Panc1 (cell line): ENCODE measurements at regions not wholly inside any gene's neighbourhood (a gene's known extent, or its start where the extent isn't known, plus 50 kb on each side); places are given as distances from the start of the nearest gene placed in this dataset.

Source experiments
- CTCF ChIP-seq: fragments of 450-650 bp; IDR thresholded peaks from 2 replicates; pipeline ENCODE4 v1.5.1; 2017; ENCODE audit warnings: mild to moderate bottlenecking
- REST ChIP-seq, 2 experiments: IDR thresholded peaks; 2 replicates each; pipeline ENCODE4 v1.6.1; 2011 to 2012; ENCODE audit warnings: low read depth in 2 of 2, control low read depth in 1 of 2, low read length in 1 of 2, mild to moderate bottlenecking in 1 of 2, moderate library complexity in 1 of 2; ENCODE audit not compliant: insufficient read depth in 1 of 2

GRCh38 chr10:65496541-65496940 is 1429.3 kb upstream of the LRRTM3 start:
- TF ChIP-seq CTCF (no peak), REST (IDR thresholded peaks at IDR 0.05; ENCODE audit: insufficient read depth in 1 of 2, low read depth in 2 of 2, low read length in 1 of 2) (no peak)
